HepG2 (cell line): ENCODE measurements at regions not wholly inside any gene's neighbourhood (a gene's known extent, or its start where the extent isn't known, plus 50 kb on each side); places are given as distances from the start of the nearest gene placed in this dataset.

Source experiments
- ATAC-seq: fragments of 200-7000 bp; cut with Tn5 transposase; 3 replicates; pipeline ENCODE4 v1.9.1; 2020; ENCODE audit warnings: mild to moderate bottlenecking, moderate library complexity
- BruUV-seq: library from RNA; stranded (reverse); fragments of 400-500 nt; replicated peaks from 2 replicates; lab custom pipeline; 2021; lab: Mats Ljungman, UMichigan
- CTCF ChIA-PET: fragments of 300-600 bp; formaldehyde crosslinking; extraction: SDS; loops from one replicate; lab custom pipeline; 2021; ENCODE audit warnings: low total read pairs, inconsistent platforms, low intra/inter-chr PET ratio; lab: Yijun Ruan, JAX
- POLR2A ChIA-PET: fragments of 350-600 bp; sonication (Branson Sonifier 250); formaldehyde crosslinking; loops from one replicate; lab custom pipeline; 2020; ENCODE audit warnings: antibody characterized with exemption, inconsistent platforms; lab: Yijun Ruan, JAX
- DNase-seq: peaks from one replicate; pipeline ENCODE4 v3.0.0-alpha.2; 2015; ENCODE audit warnings: low spot score
- FAIRE-seq: peaks from 3 replicates; lab custom pipeline; 2011; peaks lifted over from hg19 to GRCh38; lab: Jason Lieb, UNC
- H2AFZ ChIP-seq: one replicate; pipeline ENCODE4 v1.6.1; 2011; ENCODE audit warnings: low read length, inconsistent platforms
- H3K27ac ChIP-seq: fragments of 300-600 bp; 3 replicates; pipeline ENCODE4 v1.8.0; 2011; ENCODE audit warnings: mixed run types, mild to moderate bottlenecking, mixed read lengths, low read length, inconsistent platforms; ENCODE audit not compliant: insufficient read depth; ENCODE audit errors: extremely low read length
- H3K27me3 ChIP-seq, 2 experiments: fragments of 200-600 bp in 1 of 2; 2 replicates in 1 of 2; 3 replicates in 1 of 2; pipeline versions ENCODE4 v1.6.0 to v1.8.0; 2011; ENCODE audit warnings: low read length in 2 of 2, mild to moderate bottlenecking in 2 of 2, moderate library complexity in 2 of 2, inconsistent platforms in 1 of 2; ENCODE audit not compliant: insufficient read depth in 2 of 2, control insufficient read depth in 1 of 2
- H3K36me3 ChIP-seq, 2 experiments: fragments of 200-600 bp in 1 of 2; replicated peaks in 1 of 2; 2 replicates in 1 of 2; 3 replicates in 1 of 2; pipeline versions ENCODE4 v1.5.1 to v1.8.0; 2011; ENCODE audit warnings: low read length in 2 of 2, inconsistent platforms in 1 of 2; ENCODE audit not compliant: insufficient read depth in 2 of 2, control insufficient read depth in 1 of 2
- H3K4me1 ChIP-seq: 2 replicates; pipeline ENCODE4 v1.5.1; 2012; ENCODE audit warnings: low read length, inconsistent platforms; ENCODE audit not compliant: insufficient read depth
- H3K4me2 ChIP-seq: 2 replicates; pipeline ENCODE4 v1.6.0; 2011; ENCODE audit warnings: low read depth, low read length, inconsistent platforms
- H3K4me3 ChIP-seq, 3 experiments: fragments of 200-600 bp in 1 of 3; sonication (generic), shearing (Covaris generic) in 1 of 3; replicated peaks in 1 of 3; 2 replicates each; pipeline ENCODE4 v1.5.1; 2011 to 2016; ENCODE audit warnings: low read length in 3 of 3, inconsistent platforms in 2 of 3, low read depth in 2 of 3, mild to moderate bottlenecking in 2 of 3, control low read depth in 1 of 3, mixed read lengths in 1 of 3; ENCODE audit not compliant: insufficient read depth in 1 of 3
- H3K79me2 ChIP-seq: one replicate; pipeline ENCODE4 v1.6.1; 2011; ENCODE audit warnings: low read length, inconsistent platforms; ENCODE audit not compliant: insufficient read depth
- H3K9ac ChIP-seq: 2 replicates; pipeline ENCODE4 v1.6.0; 2011; ENCODE audit warnings: mild to moderate bottlenecking, low read depth, low read length, inconsistent platforms; ENCODE audit not compliant: insufficient read depth
- H3K9me3 ChIP-seq: 2 replicates; pipeline ENCODE4 v1.5.1; 2012; ENCODE audit warnings: mild to moderate bottlenecking, low read length
- H4K20me1 ChIP-seq: 2 replicates; pipeline ENCODE4 v1.6.0; 2011; ENCODE audit warnings: inconsistent platforms, mild to moderate bottlenecking, low read length, moderate library complexity; ENCODE audit not compliant: insufficient read depth
- DNMT3B ChIP-seq: conservative IDR thresholded peaks from 2 replicates; pipeline ENCODE4 v1.6.1; 2016; ENCODE audit warnings: missing biosample characterization, control low read depth
- FOXC1 ChIP-seq: sonication (generic); formaldehyde crosslinking; IDR thresholded peaks from 2 replicates; pipeline ENCODE4 v1.8.0; 2022; ENCODE audit warnings: mild to moderate bottlenecking, missing genetic modification reagents, borderline replicate concordance
- GLI4 ChIP-seq: sonication (generic); formaldehyde crosslinking; IDR thresholded peaks from 2 replicates; pipeline ENCODE4 v1.5.1; 2020; ENCODE audit warnings: missing genetic modification reagents, mild to moderate bottlenecking, moderate library complexity, borderline replicate concordance
- HNRNPLL ChIP-seq: fragments of 200-400 bp; formaldehyde crosslinking; IDR thresholded peaks from 2 replicates; pipeline ENCODE4 v1.6.1; 2017; ENCODE audit warnings: mild to moderate bottlenecking, low read depth, low read length; ENCODE audit not compliant: poor library complexity, severe bottlenecking
- HNRNPUL1 ChIP-seq: fragments of 200-400 bp; formaldehyde crosslinking; IDR thresholded peaks from 2 replicates; pipeline ENCODE4 v1.6.1; 2017; ENCODE audit warnings: low read depth, mild to moderate bottlenecking, low read length, moderate library complexity
- IKZF4 ChIP-seq: sonication (generic); formaldehyde crosslinking; IDR thresholded peaks from 2 replicates; pipeline ENCODE4 v1.5.1; 2020; ENCODE audit warnings: borderline replicate concordance, mild to moderate bottlenecking, low read depth, missing genetic modification reagents; ENCODE audit errors: not compliant biosample characterization
- MLLT10 ChIP-seq: sonication (generic); formaldehyde crosslinking; IDR thresholded peaks from 2 replicates; pipeline ENCODE4 v1.4.0; 2020; ENCODE audit warnings: missing genetic modification reagents
- NPAS2 ChIP-seq: sonication (generic); formaldehyde crosslinking; IDR thresholded peaks from 2 replicates; pipeline ENCODE4 v1.8.0; 2022; ENCODE audit warnings: mild to moderate bottlenecking, missing genetic modification reagents, borderline replicate concordance
- REPIN1 ChIP-seq: sonication (generic); formaldehyde crosslinking; IDR thresholded peaks from 2 replicates; pipeline ENCODE4 v1.8.0; 2022; ENCODE audit warnings: missing genetic modification reagents, low read depth, mild to moderate bottlenecking, borderline replicate concordance
- TP53 ChIP-seq: sonication (generic); formaldehyde crosslinking; conservative IDR thresholded peaks from 2 replicates; pipeline ENCODE4 v1.4.0; 2020; ENCODE audit warnings: missing genetic modification reagents
- TSC22D2 ChIP-seq: sonication (generic); formaldehyde crosslinking; IDR thresholded peaks from 2 replicates; pipeline ENCODE4 v1.5.1; 2020; ENCODE audit warnings: missing genetic modification reagents, mild to moderate bottlenecking, borderline replicate concordance
- ZBTB7A ChIP-seq: sonication (generic); formaldehyde crosslinking; IDR thresholded peaks from 2 replicates; pipeline ENCODE4 v1.8.0; 2022; ENCODE audit warnings: mild to moderate bottlenecking, missing genetic modification reagents
- WGBS: methylation state at CpG from one replicate; pipeline ENCODE4 v1.1.6; 2017; ENCODE audit warnings: low lambda C conversion rate; 5-methylcytosine and 5-hydroxymethylcytosine counted together
- in situ Hi-C: cut with HindIII; loops from 2 replicates; pipeline ENCODE4 v1.10.0; 2017; ENCODE audit warnings: low pct_unique_long_range_greater_than_20kb; ENCODE audit not compliant: extremely low pct_ligation_motif_present
- intact Hi-C: fragments of 100-400 bp; cut with micrococcal nuclease; formaldehyde crosslinking; loops from one replicate; pipeline ENCODE4 v1.10.0; 2022; ENCODE audit not compliant: unreplicated experiment
- TF ChIP-seq, protein P1 (sequence below): sonication (generic); formaldehyde crosslinking; IDR thresholded peaks from 2 replicates; pipeline ENCODE4 v1.5.1; 2020; ENCODE audit warnings: missing genetic modification reagents, mild to moderate bottlenecking, borderline replicate concordance

DNA sequence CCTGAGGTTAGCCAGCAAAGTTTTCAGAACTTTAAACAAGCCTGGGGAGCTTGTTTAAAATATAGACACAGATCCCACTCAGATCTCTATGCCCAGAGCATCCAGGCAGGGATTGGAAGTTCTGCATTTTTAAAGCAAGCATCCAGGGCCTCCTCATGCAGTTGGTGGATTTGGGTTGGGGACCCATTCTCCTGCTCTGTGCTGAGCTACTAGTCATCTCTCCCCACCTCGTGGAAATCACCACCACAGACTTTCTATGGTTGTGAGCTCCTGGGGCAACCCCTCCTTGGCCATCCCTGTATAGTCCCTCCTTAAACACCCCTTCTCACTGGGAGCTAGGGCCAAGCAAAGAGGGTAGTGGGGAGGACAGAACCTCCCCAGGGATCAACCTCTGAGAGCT is 73.5 kb upstream of the CASZ1 start:
- Histone ChIP-seq H3K9me3 (no peaks in the 10 kb centered on the region), H3K27ac (no peak overlapping the region), H4K20me1 (no peaks in the 10 kb centered on the region), H3K4me3 (no peak overlapping the region)
- no peak for TF ChIP-seq IKZF4 (CRISPR knock-in tag)
- TF ChIP-seq TP53 (CRISPR knock-in tag) = no peak
- no peak for TF ChIP-seq HNRNPLL
- TF ChIP-seq, protein P1, sequence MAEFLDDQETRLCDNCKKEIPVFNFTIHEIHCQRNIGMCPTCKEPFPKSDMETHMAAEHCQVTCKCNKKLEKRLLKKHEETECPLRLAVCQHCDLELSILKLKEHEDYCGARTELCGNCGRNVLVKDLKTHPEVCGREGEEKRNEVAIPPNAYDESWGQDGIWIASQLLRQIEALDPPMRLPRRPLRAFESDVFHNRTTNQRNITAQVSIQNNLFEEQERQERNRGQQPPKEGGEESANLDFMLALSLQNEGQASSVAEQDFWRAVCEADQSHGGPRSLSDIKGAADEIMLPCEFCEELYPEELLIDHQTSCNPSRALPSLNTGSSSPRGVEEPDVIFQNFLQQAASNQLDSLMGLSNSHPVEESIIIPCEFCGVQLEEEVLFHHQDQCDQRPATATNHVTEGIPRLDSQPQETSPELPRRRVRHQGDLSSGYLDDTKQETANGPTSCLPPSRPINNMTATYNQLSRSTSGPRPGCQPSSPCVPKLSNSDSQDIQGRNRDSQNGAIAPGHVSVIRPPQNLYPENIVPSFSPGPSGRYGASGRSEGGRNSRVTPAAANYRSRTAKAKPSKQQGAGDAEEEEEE (CRISPR knock-in tag) = no peak
- TF ChIP-seq FOXC1 = no peak
- no peak for TF ChIP-seq DNMT3B (CRISPR knock-in tag)
- no peak for TF ChIP-seq GLI4 (CRISPR knock-in tag)
- TF ChIP-seq REPIN1 (CRISPR knock-in tag) = no peak
- TF ChIP-seq MLLT10 = no peak
- no peak for TF ChIP-seq HNRNPUL1
- TF ChIP-seq NPAS2 (CRISPR knock-in tag) = no peak
- no peak for TF ChIP-seq ZBTB7A (CRISPR knock-in tag)
- TF ChIP-seq TSC22D2 (CRISPR knock-in tag) = no peak
- TF ChIP-seq, all 625 proteins: peak for 0
- Histone ChIP-seq H3K27me3 (peaks cover 3 to 42% of the 10 kb centered on the region in 2 experiments), H3K79me2 (no peaks in the 10 kb centered on the region), H3K4me2 (no peak overlapping the region), H3K9ac (no peak overlapping the region), H3K4me1 (peaks cover 13% of the 10 kb centered on the region), H2AFZ (no peak overlapping the region), H3K36me3 (no peaks in the 10 kb centered on the region)
- POLR2A ChIA-PET = no interaction called here
- CTCF ChIA-PET = no interaction called here
- FAIRE-seq (no peak), ATAC-seq (no peak), DNase-seq (no peak)
- BruUV-seq = no TSS peak
- WGBS = 0% methylated on average over 1 of the region's 1 CpG
- in situ Hi-C loops = loop anchor here (5.0 to 10.0 kb wide), 2 partner anchors 175 to 358 kb away; no protein-coding TSS in a partner anchor
- intact Hi-C loops = loop anchor here (10.0 kb wide), 1 partner anchor 95 kb away; no protein-coding TSS in a partner anchor
